HG02870 (cell line): ENCODE measurements at regions not wholly inside any gene's neighbourhood (a gene's known extent, or its start where the extent isn't known, plus 50 kb on each side); places are given as distances from the start of the nearest gene placed in this dataset.
"Not testable (repeated sequence)": the region's sequence is repeated elsewhere in the genome, so short reads cannot be mapped to it uniquely, and the experiment has no call there.

Experiments
- ATAC-seq: cut with Tn5 transposase; IDR thresholded peaks from one replicate; pipeline ENCODE4 v1.9.1; 2021; ENCODE audit warnings: mild to moderate bottlenecking, moderate library complexity; ENCODE audit not compliant: unreplicated experiment

DNA sequence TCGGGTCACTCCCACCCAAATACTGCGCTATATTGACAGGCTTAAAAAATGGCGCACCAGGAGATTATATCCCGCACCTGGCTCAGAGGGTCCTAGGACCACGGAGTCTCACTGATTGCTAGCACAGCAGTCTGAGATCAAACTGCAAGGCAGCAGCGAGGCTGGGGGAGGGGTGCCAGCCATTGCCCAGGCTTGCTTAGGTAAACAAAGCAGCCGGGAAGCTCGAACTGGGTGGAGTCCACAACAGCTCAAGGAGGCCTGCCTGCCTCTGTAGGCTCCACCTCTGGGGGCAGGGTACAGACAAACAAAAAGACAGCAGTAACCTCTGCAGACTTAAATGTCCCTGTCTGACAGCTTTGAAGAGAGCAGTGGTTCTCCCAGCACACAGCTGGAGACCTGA lies 2277.3 kb upstream of the ACO1 start:
- ATAC-seq: not testable (repeated sequence)

DNA sequence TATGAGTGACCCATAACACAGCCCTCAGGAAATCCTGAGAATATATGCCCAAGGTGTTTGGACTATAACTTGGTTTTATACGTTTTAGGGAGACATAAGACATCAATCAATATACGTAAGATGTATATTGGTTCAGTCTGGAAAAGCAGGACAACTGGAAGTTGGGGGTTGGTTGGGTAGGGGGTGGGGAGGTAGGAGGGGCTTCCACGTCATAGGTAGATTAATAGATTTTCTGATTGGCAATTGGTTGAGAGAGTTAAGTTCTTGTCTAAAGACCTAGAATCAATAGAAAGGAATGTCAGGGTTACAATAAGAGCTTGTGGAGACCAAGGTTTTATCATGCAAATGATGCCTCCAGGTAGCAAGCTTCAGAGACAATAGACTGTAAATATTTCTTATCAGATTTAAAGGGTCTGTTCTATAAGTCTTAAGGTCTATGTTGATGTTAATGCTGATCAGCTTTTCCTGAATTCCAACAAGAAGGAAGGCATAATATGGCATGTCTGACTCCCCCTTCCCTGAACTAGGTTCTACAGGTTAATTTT lies 2267.7 kb upstream of the ACO1 start:
- ATAC-seq: no peak

DNA sequence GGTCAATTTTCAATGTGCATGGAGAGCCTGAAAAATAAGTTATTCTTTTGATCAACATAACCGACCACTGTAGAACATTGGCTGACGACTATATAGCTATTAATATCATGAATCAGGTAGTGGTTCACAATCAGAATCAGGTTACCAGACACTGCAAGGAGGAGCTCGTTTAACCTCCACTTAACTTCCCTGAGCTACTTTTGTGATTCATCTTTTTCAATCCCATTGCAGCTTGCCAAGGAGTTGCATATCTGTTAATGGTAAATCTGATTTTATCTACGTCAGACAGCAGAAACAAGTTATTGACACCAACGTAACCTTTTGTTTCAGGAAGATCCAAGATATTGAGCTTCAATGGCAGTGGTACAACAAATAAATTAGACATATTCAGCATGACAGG lies 2263.8 kb upstream of the ACO1 start:
- ATAC-seq: no peak

DNA sequence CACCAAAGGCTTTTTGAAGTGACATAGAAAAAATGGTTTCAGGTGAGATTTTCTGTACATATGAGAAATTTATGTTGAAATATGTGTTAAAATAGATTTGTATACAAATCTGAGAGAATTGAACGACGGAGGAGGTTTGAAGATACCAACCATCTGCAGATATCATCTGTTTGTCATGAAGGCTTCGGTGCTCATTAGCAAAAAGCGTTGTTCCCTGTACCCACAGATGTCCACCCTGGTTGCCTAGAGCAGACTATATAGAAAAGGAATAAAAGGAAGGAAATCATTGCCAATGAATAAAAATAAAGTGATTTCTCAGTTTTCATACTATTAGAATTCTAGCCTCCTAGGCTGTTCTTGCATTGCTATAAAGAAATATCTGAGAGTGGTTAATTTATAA lies 2262.8 kb upstream of the ACO1 start:
- ATAC-seq: no peak

DNA sequence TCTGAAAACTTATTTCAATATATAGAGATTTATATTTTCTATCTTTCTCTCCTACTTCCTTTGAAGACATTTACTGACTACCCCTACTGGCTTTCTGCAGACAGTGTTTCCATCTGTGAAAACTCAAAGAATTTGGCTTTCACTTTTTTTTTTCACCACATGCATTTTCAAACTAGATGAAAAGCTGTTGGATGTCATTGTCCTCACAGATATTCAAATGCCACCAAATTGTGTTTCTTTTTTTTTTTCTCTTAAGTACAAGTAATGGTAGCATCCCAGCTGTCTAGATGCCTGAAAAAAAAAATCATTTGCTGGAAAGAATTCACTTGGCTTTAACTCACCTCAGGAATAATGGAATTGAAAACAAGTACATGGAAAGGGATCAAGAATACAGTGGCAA lies 2258.6 kb upstream of the ACO1 start:
- no peak for ATAC-seq

DNA sequence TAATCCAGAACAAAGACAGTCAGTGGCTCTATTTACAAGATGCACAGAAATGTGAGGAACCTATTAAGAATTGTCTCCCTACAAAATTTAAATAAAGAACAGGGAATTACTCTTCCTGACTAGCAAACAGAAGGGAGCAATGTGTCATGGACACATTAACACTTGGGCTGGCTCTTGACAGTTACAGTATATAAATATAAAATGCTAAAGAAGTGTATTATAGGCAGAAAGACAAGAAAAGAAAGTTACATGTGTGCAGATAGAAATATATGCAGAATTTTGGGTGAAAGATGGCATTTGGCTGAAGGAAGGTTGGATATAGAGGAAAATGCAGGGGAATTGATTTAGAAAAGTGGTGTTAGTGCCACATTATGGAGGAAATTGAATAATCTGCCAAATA lies 2257.1 kb upstream of the ACO1 start:
- ATAC-seq: no peak

DNA sequence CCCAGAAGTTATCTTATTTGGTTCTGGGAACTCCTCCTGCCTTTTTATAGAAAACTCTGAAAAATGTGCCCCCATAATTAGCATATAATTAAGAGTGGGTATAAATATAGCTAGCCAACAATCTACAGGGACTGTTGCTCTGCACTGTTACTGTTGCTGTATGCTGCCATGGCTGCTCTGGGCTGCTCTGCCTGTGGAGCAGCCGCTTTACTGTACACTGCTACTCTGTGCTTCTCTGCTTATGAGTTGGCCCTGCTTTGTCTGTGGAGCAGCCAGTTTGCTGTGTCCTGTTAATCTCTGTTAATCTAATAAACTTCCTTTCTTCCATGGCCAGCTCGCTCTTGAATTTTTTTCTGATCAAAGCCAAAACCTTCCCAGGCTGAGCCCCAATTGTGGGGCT lies 2244.0 kb upstream of the ACO1 start:
- no peak for ATAC-seq

DNA sequence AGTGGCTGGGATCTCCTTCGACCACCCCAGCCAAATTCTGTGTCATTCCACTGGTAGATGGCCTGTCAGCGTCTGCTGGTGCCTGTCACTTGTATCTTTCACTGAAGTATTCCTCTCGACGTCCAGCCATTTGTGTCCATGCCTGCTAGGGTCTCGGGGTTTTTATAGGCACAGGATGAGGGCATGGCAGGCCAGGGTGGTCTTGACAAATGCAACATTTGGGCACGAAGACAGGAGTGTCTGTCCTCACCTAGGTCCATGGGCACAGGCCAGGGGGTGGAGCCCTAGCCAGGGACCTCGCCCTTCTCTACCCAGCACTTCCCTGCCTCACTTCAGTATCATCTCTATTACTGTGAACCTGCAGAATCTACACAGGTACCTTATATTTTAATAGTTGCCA lies 2223.9 kb upstream of the ACO1 start:
- ATAC-seq: no peak

DNA sequence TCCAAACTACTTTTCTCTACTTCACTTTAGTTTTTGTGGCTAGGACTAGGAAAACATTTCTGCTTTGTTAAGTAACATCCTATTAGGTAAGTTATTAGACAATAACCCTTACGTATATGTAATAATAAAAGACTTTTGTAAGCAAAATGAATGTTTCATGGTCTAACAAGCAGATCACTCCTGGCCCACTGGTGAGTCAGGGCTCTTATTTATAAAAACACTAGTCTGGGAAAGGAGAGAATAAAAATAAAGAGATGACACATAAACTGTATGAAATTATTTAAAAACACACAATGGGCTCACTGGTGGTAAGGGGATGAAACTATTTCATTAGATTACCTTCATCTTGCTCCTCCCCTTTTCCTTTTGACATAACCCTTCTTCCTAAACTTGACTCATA lies 2212.2 kb upstream of the ACO1 start:
- no peak for ATAC-seq

DNA sequence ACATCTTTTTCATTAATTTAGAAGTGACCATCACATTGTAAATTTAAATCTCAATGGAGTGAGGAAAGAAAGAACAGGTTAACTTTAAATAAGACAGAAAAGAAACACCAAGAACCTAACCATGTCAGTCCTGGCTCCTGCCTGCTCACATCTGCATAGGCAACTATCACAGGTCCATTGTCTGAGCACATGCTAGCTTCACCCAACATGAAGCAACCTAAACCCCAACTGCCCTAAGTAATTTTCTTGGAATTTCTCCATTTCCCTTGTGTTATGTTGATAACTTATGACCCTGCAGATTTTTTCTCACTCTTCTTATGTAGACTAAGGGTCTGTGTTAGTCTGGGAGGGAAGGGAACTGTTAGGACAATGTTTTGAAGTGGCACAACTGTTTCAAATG lies 2205.8 kb upstream of the ACO1 start:
- no peak for ATAC-seq

DNA sequence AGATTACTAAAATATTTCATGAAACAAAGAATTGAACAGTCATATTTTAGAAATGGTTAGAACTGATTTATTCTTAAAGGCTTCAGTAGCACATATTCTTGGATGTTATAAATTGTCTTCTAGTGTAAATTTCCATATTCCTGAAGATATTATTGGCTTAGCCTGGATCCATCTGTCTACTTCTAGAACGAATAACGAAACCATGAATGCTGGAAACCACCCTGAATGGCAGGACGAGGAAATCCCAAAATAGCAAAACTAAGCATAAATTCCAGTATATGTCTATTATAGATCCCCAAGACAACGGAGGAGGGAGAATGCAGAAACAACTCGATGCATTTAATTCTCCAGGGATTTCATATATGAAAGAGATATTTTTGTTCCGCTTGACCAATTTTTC lies 2191.0 kb upstream of the ACO1 start:
- no peak for ATAC-seq

DNA sequence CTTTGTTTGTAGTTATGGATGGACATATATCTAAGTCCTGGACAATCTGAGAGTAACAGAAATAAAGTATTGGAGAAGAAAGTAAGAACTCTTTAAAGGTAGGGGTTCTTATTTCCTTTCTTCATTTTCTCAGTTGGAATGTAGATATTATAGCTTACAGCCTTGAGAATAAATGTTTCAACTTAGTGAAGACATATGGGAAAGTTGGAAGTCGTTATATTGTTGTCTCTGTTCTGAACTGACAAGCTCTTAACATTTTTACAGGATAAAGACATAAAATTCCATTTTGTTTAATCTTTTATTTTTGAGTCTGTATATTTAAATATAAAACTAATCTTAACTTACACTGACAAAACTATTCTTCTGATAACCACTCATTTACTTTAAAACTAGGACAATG lies 2187.5 kb upstream of the ACO1 start:
- ATAC-seq: no peak

DNA sequence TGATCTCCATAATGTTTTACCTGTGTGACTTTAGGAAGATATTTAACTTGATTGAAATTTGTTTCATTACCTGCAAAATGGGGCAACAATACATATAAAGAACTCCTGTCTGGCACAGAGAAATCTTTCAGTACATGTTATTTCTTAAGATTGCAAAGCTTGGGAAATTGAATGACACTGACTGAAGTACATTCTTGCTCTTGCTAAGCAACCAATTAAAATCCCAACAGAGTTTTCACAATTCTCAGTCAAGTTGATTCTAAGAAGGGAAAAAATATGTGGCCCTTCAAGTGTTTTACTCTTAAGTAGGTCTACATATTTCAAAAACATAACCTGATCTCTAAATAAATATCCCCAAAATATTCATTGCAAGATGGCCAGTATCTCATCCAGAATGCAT lies 2187.0 kb upstream of the ACO1 start:
- no peak for ATAC-seq

DNA sequence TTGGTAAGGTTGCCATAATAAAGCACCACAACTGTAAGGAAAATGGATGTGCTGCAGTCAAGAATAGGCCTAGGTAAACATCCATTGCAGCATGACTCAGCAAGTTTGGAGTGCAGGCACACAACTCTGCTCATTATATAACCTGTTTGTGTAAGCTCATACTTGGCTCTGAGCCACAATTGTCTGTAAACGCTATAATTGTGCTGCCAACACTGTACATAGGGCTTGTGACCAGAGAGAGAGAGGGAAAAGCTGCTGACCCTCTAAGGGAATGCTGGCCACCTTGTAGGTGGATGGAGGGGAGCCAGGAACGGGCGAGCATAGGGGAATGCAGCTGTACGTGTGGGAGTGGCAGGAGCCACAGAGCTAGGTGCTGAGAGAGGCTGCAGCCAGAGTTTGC lies 2186.5 kb upstream of the ACO1 start:
- ATAC-seq: no peak

DNA sequence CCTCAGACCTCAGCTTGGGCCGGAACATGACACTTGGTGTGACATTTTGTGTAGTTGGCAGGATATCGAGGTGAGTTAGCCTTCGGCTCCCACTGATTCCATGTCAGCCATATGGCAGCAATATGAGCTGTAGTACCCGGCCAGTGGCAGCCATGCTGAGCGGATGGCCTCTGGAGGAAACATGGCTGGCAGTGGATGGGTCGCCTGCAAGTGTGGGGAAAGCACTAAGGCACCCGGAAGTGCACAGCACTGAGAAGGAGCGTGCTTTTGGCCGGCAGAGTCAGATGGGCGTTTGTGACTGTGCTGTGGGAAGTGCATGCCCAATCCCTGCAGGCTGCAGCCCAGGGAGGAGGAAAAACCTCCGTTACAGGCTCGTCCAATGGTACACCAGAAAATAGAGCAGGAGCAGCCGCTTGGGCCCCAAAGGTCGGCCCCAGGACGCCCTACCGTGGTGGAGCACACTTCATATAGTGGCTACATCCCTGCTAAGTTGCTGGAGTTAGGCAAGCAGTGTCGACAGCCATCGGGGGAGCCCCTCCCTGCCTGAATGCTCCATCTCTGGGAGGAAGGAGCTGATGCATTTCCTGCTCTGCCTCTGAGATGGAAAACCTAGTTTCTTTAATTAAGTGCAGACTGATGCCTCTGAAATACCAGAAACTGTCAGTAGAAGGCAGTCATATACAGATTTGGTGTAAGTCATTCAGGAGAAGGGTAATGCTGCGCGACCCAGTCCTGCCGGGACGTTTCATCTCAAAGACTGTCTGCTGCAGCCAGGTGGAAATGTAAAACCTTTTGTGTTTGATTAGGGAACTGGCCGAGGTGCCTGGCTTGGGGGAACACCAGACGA lies 2185.8 kb upstream of the ACO1 start:
- no peak for ATAC-seq

DNA sequence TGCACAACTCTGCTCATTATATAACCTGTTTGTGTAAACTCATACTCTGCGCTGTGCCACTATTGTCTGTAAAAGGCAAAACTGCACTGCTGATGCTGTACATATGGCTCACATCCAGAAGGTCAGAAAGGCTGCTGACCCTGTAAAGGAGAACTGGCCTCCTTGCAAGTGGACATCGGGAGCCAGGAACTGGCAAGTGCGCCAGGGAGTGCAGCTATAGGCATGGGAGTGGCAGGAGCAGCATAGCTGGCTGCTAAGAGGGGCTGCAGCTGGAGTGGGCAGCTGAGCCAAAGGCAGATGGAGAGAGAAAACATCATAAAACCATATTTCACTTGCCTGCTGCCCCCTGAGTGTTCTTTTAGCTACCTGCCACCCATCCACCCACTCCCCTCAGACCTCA lies 2183.4 kb upstream of the ACO1 start:
- no peak for ATAC-seq

DNA sequence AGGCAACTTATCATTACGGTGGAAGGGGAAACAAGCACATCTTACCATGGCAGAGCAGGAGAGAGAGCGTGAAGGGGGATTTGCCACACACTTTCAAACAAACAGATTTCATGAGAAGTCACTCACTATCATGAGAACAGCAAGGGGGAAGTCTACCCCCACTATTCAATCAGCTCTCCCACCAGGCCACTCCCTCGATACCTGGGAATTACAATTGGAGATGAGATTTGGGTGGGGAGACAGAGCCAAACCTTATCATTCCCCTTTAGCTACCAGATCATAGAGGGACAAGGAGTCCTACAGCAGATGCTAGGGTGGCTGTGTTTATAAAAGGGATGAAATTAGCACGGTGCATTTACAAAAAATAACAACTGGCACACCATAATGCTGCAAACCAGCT lies 2149.4 kb upstream of the ACO1 start:
- ATAC-seq: no peak

DNA sequence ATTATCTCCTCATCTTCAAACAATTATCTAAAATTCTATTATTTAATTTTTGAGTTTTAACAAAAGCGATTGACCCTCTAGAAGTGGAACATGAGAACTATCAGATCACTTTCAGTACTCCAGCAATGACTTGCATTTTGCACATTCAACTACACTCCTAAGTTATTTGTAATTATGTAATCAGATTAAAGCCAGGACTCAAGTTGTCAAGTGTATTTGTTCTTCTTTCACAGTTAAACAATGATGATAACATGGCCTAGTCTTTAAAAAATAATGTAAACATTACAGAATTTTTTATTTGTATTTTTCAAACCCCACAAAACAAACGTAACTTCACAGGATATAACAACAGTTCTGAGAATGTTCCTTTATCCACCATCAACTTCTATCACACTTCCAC lies 2148.9 kb upstream of the ACO1 start:
- ATAC-seq: no peak

DNA sequence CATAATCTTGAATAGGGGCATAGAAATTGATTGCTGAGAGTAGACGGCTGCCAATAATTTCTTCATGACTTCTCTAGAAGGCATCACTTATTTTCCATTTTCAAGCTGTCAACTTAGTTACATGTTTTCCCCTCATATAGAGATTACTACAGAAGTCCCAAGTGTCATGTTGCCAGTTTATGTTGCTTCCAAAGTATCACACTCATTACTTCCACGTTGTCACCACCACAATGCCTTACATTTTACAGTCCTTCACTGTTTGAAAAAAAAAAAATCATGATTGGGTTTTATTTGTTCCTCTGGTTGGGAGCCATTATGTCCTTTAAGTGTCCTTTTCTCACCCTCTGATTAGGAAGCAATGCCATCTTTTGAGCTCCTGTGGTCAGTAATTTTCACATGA lies 2144.6 kb upstream of the ACO1 start:
- no peak for ATAC-seq

DNA sequence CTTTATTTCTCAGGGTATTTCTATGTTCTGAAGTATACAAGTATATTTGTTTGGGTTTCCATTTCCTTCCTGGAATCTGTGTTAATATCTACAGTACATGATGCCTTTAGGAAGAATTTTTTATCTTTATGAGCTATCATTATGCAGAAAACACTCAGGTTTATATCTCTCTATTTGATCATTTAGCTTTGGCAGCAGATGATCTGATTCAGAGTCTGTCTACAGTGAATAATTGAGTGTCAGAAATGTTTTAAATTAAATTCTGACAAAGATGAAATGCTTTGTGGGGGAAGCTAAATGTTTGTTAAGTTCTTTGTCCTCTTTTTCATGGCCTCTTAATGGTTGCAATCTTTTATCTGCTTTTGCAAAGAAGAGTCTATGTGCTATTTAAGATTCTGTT lies 2141.0 kb upstream of the ACO1 start:
- ATAC-seq: no peak

DNA sequence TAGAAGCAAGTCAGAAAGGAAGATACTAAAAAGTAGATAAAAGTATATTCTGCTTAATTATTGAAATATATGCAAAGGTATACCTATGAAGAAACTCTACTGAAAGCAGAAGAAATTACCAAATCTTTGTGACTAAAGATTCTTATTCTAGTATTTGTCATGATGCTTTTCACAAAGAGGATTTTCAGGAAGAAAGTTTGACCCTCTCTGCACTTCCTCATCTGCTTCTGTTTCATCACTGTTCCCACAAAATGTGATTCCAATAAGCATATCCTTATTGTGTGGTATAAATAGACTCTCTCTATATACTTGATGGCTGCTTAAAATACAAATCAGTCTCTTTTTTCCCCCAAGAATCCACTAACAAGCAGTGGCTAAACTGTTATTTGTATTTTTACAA lies 2139.6 kb upstream of the ACO1 start:
- ATAC-seq: no peak

DNA sequence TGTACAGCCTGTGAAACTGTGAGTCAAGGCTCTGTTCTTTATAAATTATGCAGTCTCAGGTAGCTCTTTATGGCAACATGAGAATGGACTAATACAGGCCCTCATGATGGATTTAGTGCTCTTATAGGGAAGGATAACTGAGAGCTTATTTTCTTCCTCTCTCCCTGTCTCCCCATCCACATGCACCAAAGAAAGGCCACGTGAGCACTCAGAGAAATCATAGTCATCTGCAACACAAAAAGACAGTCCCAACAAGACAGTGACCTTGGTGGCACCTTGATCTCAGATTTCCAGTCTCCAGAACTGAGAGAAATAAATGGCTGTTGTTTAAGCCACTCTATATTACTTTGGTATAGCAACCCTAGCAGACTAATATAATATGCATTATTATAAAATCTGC lies 2133.6 kb upstream of the ACO1 start:
- ATAC-seq: no peak

DNA sequence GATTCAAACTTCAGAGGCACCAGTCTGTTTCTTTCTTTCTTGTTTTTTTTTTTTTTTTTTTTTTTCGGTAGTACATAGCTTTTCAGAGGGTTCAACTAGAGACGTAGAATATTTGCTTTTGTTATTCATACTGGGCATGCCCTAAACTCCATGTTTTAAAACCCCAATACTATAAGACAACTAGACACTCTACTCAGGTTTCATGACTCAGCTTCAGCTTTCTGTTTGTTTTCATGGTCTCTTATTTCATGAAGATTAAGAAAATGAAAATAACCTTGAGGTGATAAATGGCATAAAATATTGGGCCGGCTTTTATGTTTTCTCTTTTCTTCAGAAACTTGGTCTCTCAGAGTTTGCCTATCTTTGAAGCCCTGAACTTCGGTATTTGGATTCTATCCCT lies 2126.3 kb upstream of the ACO1 start:
- ATAC-seq: no peak
